HepG2 (cell line): ENCODE measurements at regions not wholly inside any gene's neighbourhood (a gene's known extent, or its start where the extent isn't known, plus 50 kb on each side); places are given as distances from the start of the nearest gene placed in this dataset.

Experiments
- ATAC-seq: fragments of 200-7000 bp; cut with Tn5 transposase; 3 replicates; pipeline ENCODE4 v1.9.1; 2020; ENCODE audit warnings: mild to moderate bottlenecking, moderate library complexity
- BruUV-seq: library from RNA; stranded (reverse); fragments of 400-500 nt; replicated peaks from 2 replicates; lab custom pipeline; 2021; lab: Mats Ljungman, UMichigan
- CTCF ChIA-PET: fragments of 300-600 bp; formaldehyde crosslinking; extraction: SDS; loops from one replicate; lab custom pipeline; 2021; ENCODE audit warnings: low total read pairs, inconsistent platforms, low intra/inter-chr PET ratio; lab: Yijun Ruan, JAX
- POLR2A ChIA-PET: fragments of 350-600 bp; sonication (Branson Sonifier 250); formaldehyde crosslinking; loops from one replicate; lab custom pipeline; 2020; ENCODE audit warnings: antibody characterized with exemption, inconsistent platforms; lab: Yijun Ruan, JAX
- DNase-seq: peaks from one replicate; pipeline ENCODE4 v3.0.0-alpha.2; 2015; ENCODE audit warnings: low spot score
- FAIRE-seq: peaks from 3 replicates; lab custom pipeline; 2011; peaks lifted over from hg19 to GRCh38; lab: Jason Lieb, UNC
- H2AFZ ChIP-seq: one replicate; pipeline ENCODE4 v1.6.1; 2011; ENCODE audit warnings: low read length, inconsistent platforms
- H3K27ac ChIP-seq: fragments of 300-600 bp; 3 replicates; pipeline ENCODE4 v1.8.0; 2011; ENCODE audit warnings: mixed run types, mild to moderate bottlenecking, mixed read lengths, low read length, inconsistent platforms; ENCODE audit not compliant: insufficient read depth; ENCODE audit errors: extremely low read length
- H3K27me3 ChIP-seq, 2 experiments: fragments of 200-600 bp in 1 of 2; 2 replicates in 1 of 2; 3 replicates in 1 of 2; pipeline versions ENCODE4 v1.6.0 to v1.8.0; 2011; ENCODE audit warnings: low read length in 2 of 2, mild to moderate bottlenecking in 2 of 2, moderate library complexity in 2 of 2, inconsistent platforms in 1 of 2; ENCODE audit not compliant: insufficient read depth in 2 of 2, control insufficient read depth in 1 of 2
- H3K36me3 ChIP-seq, 2 experiments: fragments of 200-600 bp in 1 of 2; replicated peaks in 1 of 2; 2 replicates in 1 of 2; 3 replicates in 1 of 2; pipeline versions ENCODE4 v1.5.1 to v1.8.0; 2011; ENCODE audit warnings: low read length in 2 of 2, inconsistent platforms in 1 of 2; ENCODE audit not compliant: insufficient read depth in 2 of 2, control insufficient read depth in 1 of 2
- H3K4me1 ChIP-seq: 2 replicates; pipeline ENCODE4 v1.5.1; 2012; ENCODE audit warnings: low read length, inconsistent platforms; ENCODE audit not compliant: insufficient read depth
- H3K4me2 ChIP-seq: 2 replicates; pipeline ENCODE4 v1.6.0; 2011; ENCODE audit warnings: low read depth, low read length, inconsistent platforms
- H3K4me3 ChIP-seq, 3 experiments: fragments of 200-600 bp in 1 of 3; sonication (generic), shearing (Covaris generic) in 1 of 3; replicated peaks in 1 of 3; 2 replicates each; pipeline ENCODE4 v1.5.1; 2011 to 2016; ENCODE audit warnings: low read length in 3 of 3, inconsistent platforms in 2 of 3, low read depth in 2 of 3, mild to moderate bottlenecking in 2 of 3, control low read depth in 1 of 3, mixed read lengths in 1 of 3; ENCODE audit not compliant: insufficient read depth in 1 of 3
- H3K79me2 ChIP-seq: one replicate; pipeline ENCODE4 v1.6.1; 2011; ENCODE audit warnings: low read length, inconsistent platforms; ENCODE audit not compliant: insufficient read depth
- H3K9ac ChIP-seq: 2 replicates; pipeline ENCODE4 v1.6.0; 2011; ENCODE audit warnings: mild to moderate bottlenecking, low read depth, low read length, inconsistent platforms; ENCODE audit not compliant: insufficient read depth
- H3K9me3 ChIP-seq: 2 replicates; pipeline ENCODE4 v1.5.1; 2012; ENCODE audit warnings: mild to moderate bottlenecking, low read length
- H4K20me1 ChIP-seq: 2 replicates; pipeline ENCODE4 v1.6.0; 2011; ENCODE audit warnings: inconsistent platforms, mild to moderate bottlenecking, low read length, moderate library complexity; ENCODE audit not compliant: insufficient read depth
- ATF7-NPFF ChIP-seq: sonication (generic); formaldehyde crosslinking; IDR thresholded peaks from 2 replicates; pipeline ENCODE4 v1.8.1; 2023; ENCODE audit warnings: mild to moderate bottlenecking, low read depth, missing genetic modification reagents, moderate library complexity
- ELF3 ChIP-seq: IDR thresholded peaks from 2 replicates; pipeline ENCODE4 v1.6.1; 2016; ENCODE audit warnings: missing genetic modification reagents, missing compliant biosample characterization
- EP300 ChIP-seq, 3 experiments: sonication (generic) in 1 of 3; formaldehyde crosslinking in 1 of 3; IDR thresholded peaks; 2 replicates each; pipeline versions ENCODE4 v1.5.1 to v1.6.1; 2011 to 2020; ENCODE audit warnings: low read depth in 2 of 3, low read length in 2 of 3, borderline replicate concordance in 1 of 3, improper control_type of control experiment in 1 of 3, mild to moderate bottlenecking in 1 of 3, missing genetic modification reagents in 1 of 3, moderate library complexity in 1 of 3
- ZBTB20 ChIP-seq: sonication (generic); formaldehyde crosslinking; IDR thresholded peaks from 2 replicates; pipeline ENCODE4 v1.8.1; 2023; ENCODE audit warnings: missing genetic modification reagents, low read depth, mild to moderate bottlenecking, borderline replicate concordance
- ZFP36L1 ChIP-seq: sonication (generic); formaldehyde crosslinking; IDR thresholded peaks from 2 replicates; pipeline ENCODE4 v1.8.0; 2022; ENCODE audit warnings: mild to moderate bottlenecking, missing genetic modification reagents, moderate library complexity
- ZNF430 ChIP-seq: sonication (generic); formaldehyde crosslinking; IDR thresholded peaks from 2 replicates; pipeline ENCODE4 v1.9.0; 2021; ENCODE audit warnings: mild to moderate bottlenecking, missing genetic modification reagents
- WGBS: methylation state at CpG from one replicate; pipeline ENCODE4 v1.1.6; 2017; ENCODE audit warnings: low lambda C conversion rate; 5-methylcytosine and 5-hydroxymethylcytosine counted together
- in situ Hi-C: cut with HindIII; loops from 2 replicates; pipeline ENCODE4 v1.10.0; 2017; ENCODE audit warnings: low pct_unique_long_range_greater_than_20kb; ENCODE audit not compliant: extremely low pct_ligation_motif_present
- intact Hi-C: fragments of 100-400 bp; cut with micrococcal nuclease; formaldehyde crosslinking; loops from one replicate; pipeline ENCODE4 v1.10.0; 2022; ENCODE audit not compliant: unreplicated experiment
- TF ChIP-seq, protein P1 (sequence below): sonication (generic); formaldehyde crosslinking; IDR thresholded peaks from 2 replicates; pipeline ENCODE4 v1.9.0; 2021; ENCODE audit warnings: missing genetic modification reagents, mild to moderate bottlenecking, borderline replicate concordance
- TF ChIP-seq, protein P2 (sequence below): conservative IDR thresholded peaks from 2 replicates; pipeline ENCODE4 v1.6.1; 2018; ENCODE audit warnings: missing genetic modification reagents
- TF ChIP-seq, protein P3 (sequence below): IDR thresholded peaks from 2 replicates; pipeline ENCODE4 v1.6.1; 2016; ENCODE audit warnings: low read depth, control low read depth
- TF ChIP-seq, protein P4 (sequence below): sonication (generic); formaldehyde crosslinking; IDR thresholded peaks from 2 replicates; pipeline ENCODE4 v1.8.1; 2023; ENCODE audit warnings: mild to moderate bottlenecking, missing genetic modification reagents

DNA sequence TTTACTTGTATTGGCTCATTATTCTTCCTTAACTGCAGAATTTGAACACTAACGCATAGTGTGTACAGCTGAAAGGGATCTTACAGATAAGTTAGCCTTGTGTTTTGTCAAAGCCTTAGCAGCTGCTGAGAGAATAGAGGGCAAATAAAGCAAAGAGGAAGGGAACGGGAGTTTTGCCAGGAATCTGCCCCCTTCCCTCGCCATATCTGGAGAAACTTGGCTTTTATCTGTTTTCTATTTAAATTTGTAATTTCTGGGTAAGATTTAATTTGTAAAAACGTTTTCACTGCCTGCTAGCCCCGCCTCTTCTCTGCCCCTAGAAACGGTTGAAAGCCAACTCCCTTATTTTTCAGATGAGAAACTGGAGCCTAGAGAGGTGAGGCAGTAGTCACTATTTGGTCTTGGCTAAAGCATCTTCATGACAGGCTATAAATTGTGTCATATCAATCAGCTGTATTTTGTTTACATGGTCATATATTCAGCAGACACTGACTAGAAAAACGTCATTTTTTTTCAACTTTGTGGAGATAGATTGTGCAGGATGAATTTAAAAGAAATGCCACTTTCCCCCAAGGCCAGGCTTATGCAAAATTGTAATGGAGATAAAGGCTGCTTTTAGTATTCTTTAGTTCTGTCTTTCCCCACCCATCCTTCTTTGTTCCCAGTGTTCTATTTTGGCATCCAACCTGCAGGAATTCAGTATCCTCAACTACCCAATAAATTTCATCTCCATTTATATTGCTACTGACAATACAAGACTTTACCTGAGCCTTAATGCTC, 319.4 kb downstream of the SH2D1A start:
- ChIA-PET POLR2A (no interaction called here), CTCF (no interaction called here)
- in situ Hi-C loops: no loop called here
- TF ChIP-seq ELF3 (CRISPR knock-in tag) (no peak), EP300 (IDR thresholded peaks at IDR 0.05; ENCODE audit: low read depth in 2 of 2, low read length in 2 of 2) (no peak), EP300 (CRISPR knock-in tag; IDR thresholded peaks at IDR 0.05; ENCODE audit: borderline replicate concordance) (no peak), ZFP36L1 (CRISPR knock-in tag) (no peak), ZNF430 (CRISPR knock-in tag) (no peak)
- TF ChIP-seq, protein P1, sequence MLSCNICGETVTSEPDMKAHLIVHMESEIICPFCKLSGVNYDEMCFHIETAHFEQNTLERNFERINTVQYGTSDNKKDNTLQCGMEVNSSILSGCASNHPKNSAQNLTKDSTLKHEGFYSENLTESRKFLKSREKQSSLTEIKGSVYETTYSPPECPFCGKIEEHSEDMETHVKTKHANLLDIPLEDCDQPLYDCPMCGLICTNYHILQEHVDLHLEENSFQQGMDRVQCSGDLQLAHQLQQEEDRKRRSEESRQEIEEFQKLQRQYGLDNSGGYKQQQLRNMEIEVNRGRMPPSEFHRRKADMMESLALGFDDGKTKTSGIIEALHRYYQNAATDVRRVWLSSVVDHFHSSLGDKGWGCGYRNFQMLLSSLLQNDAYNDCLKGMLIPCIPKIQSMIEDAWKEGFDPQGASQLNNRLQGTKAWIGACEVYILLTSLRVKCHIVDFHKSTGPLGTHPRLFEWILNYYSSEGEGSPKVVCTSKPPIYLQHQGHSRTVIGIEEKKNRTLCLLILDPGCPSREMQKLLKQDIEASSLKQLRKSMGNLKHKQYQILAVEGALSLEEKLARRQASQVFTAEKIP (CRISPR knock-in tag): no peak
- no peaks in the 10 kb centered on the region for H3K36me3 ChIP-seq
- H3K9ac ChIP-seq: no peak overlapping the region
- H3K27ac ChIP-seq: no peak overlapping the region
- H4K20me1 ChIP-seq: no peaks in the 10 kb centered on the region
- H2AFZ ChIP-seq: no peak overlapping the region
- DNase-seq (no peak), ATAC-seq (no peak), FAIRE-seq (no peak)
- WGBS: 5% methylated on average over 7 of the region's 7 CpGs
- no peaks in the 10 kb centered on the region for H3K27me3 ChIP-seq
- no peaks in the 10 kb centered on the region for H3K4me1 ChIP-seq
- H3K9me3 ChIP-seq: no peaks in the 10 kb centered on the region
- H3K79me2 ChIP-seq: no peaks in the 10 kb centered on the region
- no peak overlapping the region for H3K4me2 ChIP-seq
- BruUV-seq: no TSS peak
- H3K4me3 ChIP-seq: no peak overlapping the region
- intact Hi-C loops: no loop called here

DNA sequence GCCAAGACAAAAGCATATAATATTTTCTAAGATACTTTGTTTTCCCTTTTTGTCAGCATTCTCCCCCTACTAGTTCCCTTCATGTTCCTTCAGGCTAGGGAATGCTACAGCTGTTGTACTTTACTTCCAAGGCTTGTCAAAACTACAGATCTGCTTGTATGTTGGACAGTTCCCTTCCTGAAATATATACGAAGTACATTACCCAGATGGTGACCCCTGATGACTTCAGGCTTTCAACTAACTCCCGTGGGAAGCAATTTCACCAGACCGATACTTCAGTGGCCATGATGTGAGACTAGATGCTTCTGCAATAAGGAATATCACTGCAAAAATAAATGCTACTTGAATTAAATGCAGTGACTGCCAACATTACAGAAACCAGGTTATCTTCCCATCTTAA, 332.8 kb downstream of the SH2D1A start:
- 2% methylated on average over 3 of the region's 3 CpGs for WGBS
- POLR2A ChIA-PET: no interaction called here
- Histone ChIP-seq H3K4me2 (no peak overlapping the region), H3K9me3 (no peaks in the 10 kb centered on the region), H3K4me3 (no peak overlapping the region), H3K79me2 (no peaks in the 10 kb centered on the region), H3K27me3 (no peaks in the 10 kb centered on the region), H2AFZ (no peak overlapping the region), H3K4me1 (no peaks in the 10 kb centered on the region), H4K20me1 (no peaks in the 10 kb centered on the region), H3K36me3 (no peaks in the 10 kb centered on the region), H3K9ac (no peak overlapping the region), H3K27ac (no peak overlapping the region)
- CTCF ChIA-PET: no interaction called here
- no TSS peak for BruUV-seq
- FAIRE-seq: no peak
- intact Hi-C loops: no loop called here
- no peak for DNase-seq
- in situ Hi-C loops: no loop called here
- no peak for ATAC-seq
- TF ChIP-seq, protein P2, sequence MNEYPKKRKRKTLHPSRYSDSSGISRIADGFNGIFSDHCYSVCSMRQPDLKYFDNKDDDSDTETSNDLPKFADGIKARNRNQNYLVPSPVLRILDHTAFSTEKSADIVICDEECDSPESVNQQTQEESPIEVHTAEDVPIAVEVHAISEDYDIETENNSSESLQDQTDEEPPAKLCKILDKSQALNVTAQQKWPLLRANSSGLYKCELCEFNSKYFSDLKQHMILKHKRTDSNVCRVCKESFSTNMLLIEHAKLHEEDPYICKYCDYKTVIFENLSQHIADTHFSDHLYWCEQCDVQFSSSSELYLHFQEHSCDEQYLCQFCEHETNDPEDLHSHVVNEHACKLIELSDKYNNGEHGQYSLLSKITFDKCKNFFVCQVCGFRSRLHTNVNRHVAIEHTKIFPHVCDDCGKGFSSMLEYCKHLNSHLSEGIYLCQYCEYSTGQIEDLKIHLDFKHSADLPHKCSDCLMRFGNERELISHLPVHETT (CRISPR knock-in tag): no peak
- TF ChIP-seq, protein P3, sequence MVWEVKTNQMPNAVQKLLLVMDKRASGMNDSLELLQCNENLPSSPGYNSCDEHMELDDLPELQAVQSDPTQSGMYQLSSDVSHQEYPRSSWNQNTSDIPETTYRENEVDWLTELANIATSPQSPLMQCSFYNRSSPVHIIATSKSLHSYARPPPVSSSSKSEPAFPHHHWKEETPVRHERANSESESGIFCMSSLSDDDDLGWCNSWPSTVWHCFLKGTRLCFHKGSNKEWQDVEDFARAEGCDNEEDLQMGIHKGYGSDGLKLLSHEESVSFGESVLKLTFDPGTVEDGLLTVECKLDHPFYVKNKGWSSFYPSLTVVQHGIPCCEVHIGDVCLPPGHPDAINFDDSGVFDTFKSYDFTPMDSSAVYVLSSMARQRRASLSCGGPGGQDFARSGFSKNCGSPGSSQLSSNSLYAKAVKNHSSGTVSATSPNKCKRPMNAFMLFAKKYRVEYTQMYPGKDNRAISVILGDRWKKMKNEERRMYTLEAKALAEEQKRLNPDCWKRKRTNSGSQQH: no peak
- TF ChIP-seq, protein P4, sequence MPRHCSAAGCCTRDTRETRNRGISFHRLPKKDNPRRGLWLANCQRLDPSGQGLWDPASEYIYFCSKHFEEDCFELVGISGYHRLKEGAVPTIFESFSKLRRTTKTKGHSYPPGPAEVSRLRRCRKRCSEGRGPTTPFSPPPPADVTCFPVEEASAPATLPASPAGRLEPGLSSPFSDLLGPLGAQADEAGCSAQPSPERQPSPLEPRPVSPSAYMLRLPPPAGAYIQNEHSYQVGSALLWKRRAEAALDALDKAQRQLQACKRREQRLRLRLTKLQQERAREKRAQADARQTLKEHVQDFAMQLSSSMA: no peak
- TF ChIP-seq ATF7-NPFF (no peak), ZBTB20 (CRISPR knock-in tag) (no peak)
